ENCODE measurements at regions not wholly inside any gene's neighbourhood (a gene's known extent, or its start where the extent isn't known, plus 50 kb on each side); places are given as distances from the start of the nearest gene placed in this dataset.

DNA sequence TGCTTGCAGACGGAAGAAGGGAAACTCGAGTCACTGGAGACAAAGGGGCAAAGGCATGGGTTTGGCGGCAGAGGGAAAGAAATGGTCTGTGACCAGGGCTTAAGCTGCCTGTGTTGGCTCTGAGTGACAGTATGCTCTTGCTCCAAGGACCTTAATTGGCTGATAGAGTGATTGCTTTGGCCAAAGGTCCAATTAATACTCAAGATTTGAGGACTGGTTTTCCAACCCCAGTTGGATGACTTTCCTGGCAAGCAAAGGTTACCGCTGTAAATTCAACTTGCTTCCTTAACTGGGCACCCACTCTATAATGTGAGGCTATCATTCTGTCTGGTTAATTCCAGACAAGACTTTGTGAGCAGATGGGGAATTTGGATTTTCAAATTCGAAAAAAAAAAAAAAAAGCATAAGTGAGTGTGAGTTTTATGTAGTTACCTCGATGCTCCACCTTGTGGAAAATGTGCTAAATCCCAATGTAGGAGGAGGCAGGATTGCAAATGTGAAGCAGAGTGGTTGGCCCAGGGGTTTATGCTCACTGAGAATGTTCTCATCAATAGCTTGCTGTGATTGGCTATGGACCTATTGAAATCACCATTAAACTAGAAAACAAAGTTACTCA lies 150.7 kb upstream of the GMDS start:
- Histone ChIP-seq H3K27me3 (ENCODE audit: control insufficient read depth in 2 of 2, insufficient read depth in 2 of 2, low read length in 2 of 2) (no peaks in the 10 kb centered on the region), H3K4me3 (ENCODE audit: low read length in 2 of 2) (no peak overlapping the region), H3K9me3 (ENCODE audit: control insufficient read depth in 2 of 2, low read length in 2 of 2) (no peaks in the 10 kb centered on the region), H3K4me1 (ENCODE audit: control insufficient read depth in 2 of 2, insufficient read depth in 2 of 2, low read length in 2 of 2) (no peaks in the 10 kb centered on the region), H3K9ac (ENCODE audit: low read depth in 1 of 2, low read length in 2 of 2) (no peak overlapping the region), H3K36me3 (ENCODE audit: control insufficient read depth in 2 of 2, insufficient read depth in 2 of 2, low read length in 2 of 2) (peaks cover 0 to 2% of the 10 kb centered on the region in 2 donors), H3K27ac (ENCODE audit: low read depth in 2 of 2, low read length in 2 of 2) (no peak overlapping the region)

DNA sequence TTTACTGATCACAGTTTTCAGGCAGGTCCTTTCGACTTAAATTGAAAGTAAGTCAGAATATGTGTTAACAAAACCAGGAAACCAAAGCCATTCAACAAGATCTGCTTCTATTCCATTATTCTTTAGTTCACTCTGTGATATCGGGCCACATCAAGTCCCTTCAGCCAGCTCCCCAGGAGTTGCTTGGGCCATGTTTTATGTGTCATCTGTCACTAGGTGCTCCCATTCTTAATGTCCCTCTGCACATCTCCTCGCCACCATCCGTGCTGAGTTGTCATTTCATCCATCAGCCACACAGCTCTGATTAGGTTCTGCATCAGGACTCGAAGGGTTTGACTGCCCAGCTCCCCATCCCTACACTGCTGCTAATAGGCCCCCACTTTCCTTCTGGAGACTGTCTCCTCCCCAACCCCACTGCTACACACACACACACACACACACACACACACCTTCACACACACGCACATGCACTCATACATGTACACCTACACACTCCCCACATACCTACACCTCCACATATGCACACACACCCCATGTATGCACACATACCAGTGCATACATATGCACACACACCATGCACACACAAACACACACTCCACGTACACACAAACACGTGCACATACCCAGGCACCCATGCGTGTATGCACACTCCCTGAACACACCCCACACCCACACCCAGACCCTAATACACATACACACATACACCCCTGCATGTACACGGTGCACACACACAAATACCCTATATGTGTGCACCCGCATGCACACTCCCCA lies 143.3 kb upstream of the GMDS start:
- H3K4me1 ChIP-seq (ENCODE audit: control insufficient read depth in 2 of 2, insufficient read depth in 2 of 2, low read length in 2 of 2), result no peaks in the 10 kb centered on the region
- no peak overlapping the region for H3K9ac ChIP-seq (ENCODE audit: low read depth in 1 of 2, low read length in 2 of 2)
- no peak overlapping the region for H3K27ac ChIP-seq (ENCODE audit: low read depth in 2 of 2, low read length in 2 of 2)
- no peak overlapping the region for H3K4me3 ChIP-seq (ENCODE audit: low read length in 2 of 2)
- no peaks in the 10 kb centered on the region for H3K27me3 ChIP-seq (ENCODE audit: control insufficient read depth in 2 of 2, insufficient read depth in 2 of 2, low read length in 2 of 2)
- no peaks in the 10 kb centered on the region for H3K9me3 ChIP-seq (ENCODE audit: control insufficient read depth in 2 of 2, low read length in 2 of 2)
- no peaks in the 10 kb centered on the region for H3K36me3 ChIP-seq (ENCODE audit: control insufficient read depth in 2 of 2, insufficient read depth in 2 of 2, low read length in 2 of 2)

- no peak overlapping the region for H3K27ac ChIP-seq (ENCODE audit: low read depth in 2 of 2, low read length in 2 of 2)
- H3K9me3 ChIP-seq (ENCODE audit: control insufficient read depth in 2 of 2, low read length in 2 of 2), result no peaks in the 10 kb centered on the region
- no peak overlapping the region for H3K9ac ChIP-seq (ENCODE audit: low read depth in 1 of 2, low read length in 2 of 2)
- H3K27me3 ChIP-seq (ENCODE audit: control insufficient read depth in 2 of 2, insufficient read depth in 2 of 2, low read length in 2 of 2), result no peaks in the 10 kb centered on the region
- no peaks in the 10 kb centered on the region for H3K4me1 ChIP-seq (ENCODE audit: control insufficient read depth in 2 of 2, insufficient read depth in 2 of 2, low read length in 2 of 2)
- H3K4me3 ChIP-seq (ENCODE audit: low read length in 2 of 2), result no peak overlapping the region
- no peaks in the 10 kb centered on the region for H3K36me3 ChIP-seq (ENCODE audit: control insufficient read depth in 2 of 2, insufficient read depth in 2 of 2, low read length in 2 of 2)
Observed at GRCh38 chr6:2387445-2387844, 142.0 kb upstream of the GMDS start.

GRCh38 chr6:2385471-2385983 lies 140.1 kb upstream of the GMDS start:
- H3K9me3 ChIP-seq (ENCODE audit: control insufficient read depth in 2 of 2, low read length in 2 of 2), result no peaks in the 10 kb centered on the region
- H3K4me3 ChIP-seq (ENCODE audit: low read length in 2 of 2), result no peak overlapping the region
- no peaks in the 10 kb centered on the region for H3K27me3 ChIP-seq (ENCODE audit: control insufficient read depth in 2 of 2, insufficient read depth in 2 of 2, low read length in 2 of 2)
- H3K36me3 ChIP-seq (ENCODE audit: control insufficient read depth in 2 of 2, insufficient read depth in 2 of 2, low read length in 2 of 2), result no peaks in the 10 kb centered on the region
- no peak overlapping the region for H3K27ac ChIP-seq (ENCODE audit: low read depth in 2 of 2, low read length in 2 of 2)
- H3K9ac ChIP-seq (ENCODE audit: low read depth in 1 of 2, low read length in 2 of 2), result no peak overlapping the region
- H3K4me1 ChIP-seq (ENCODE audit: control insufficient read depth in 2 of 2, insufficient read depth in 2 of 2, low read length in 2 of 2), result no peaks in the 10 kb centered on the region

DNA sequence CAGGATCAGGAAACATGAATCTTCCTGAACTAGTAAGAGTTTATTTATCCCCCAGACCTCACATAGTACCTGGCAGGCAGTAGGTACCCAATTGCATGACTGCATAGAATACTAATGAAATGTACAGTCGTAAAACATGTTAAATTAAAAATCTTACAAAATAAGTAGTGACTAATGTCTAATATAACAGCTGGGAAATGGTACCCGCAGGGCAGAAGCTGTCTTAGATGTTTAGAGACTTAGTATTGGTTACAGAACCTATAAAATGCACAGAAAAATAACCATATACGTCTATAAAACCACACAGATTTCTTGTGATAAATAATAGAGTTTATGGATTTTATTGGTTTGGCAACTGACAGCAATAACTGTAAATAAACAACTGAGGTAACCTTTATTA lies 139.1 kb upstream of the GMDS start:
- no peaks in the 10 kb centered on the region for H3K36me3 ChIP-seq (ENCODE audit: control insufficient read depth in 2 of 2, insufficient read depth in 2 of 2, low read length in 2 of 2)
- H3K27me3 ChIP-seq (ENCODE audit: control insufficient read depth in 2 of 2, insufficient read depth in 2 of 2, low read length in 2 of 2), result no peaks in the 10 kb centered on the region
- H3K9ac ChIP-seq (ENCODE audit: low read depth in 1 of 2, low read length in 2 of 2), result no peak overlapping the region
- no peaks in the 10 kb centered on the region for H3K4me1 ChIP-seq (ENCODE audit: control insufficient read depth in 2 of 2, insufficient read depth in 2 of 2, low read length in 2 of 2)
- no peaks in the 10 kb centered on the region for H3K9me3 ChIP-seq (ENCODE audit: control insufficient read depth in 2 of 2, low read length in 2 of 2)
- H3K27ac ChIP-seq (ENCODE audit: low read depth in 2 of 2, low read length in 2 of 2), result no peak overlapping the region
- H3K4me3 ChIP-seq (ENCODE audit: low read length in 2 of 2), result no peak overlapping the region

GRCh38 chr6:2381872-2382661 lies 136.7 kb upstream of the GMDS start:
- no peaks in the 10 kb centered on the region for H3K27me3 ChIP-seq (ENCODE audit: control insufficient read depth in 2 of 2, insufficient read depth in 2 of 2, low read length in 2 of 2)
- no peak overlapping the region for H3K27ac ChIP-seq (ENCODE audit: low read depth in 2 of 2, low read length in 2 of 2)
- peaks cover 0 to 2% of the 10 kb centered on the region in 2 donors for H3K4me1 ChIP-seq (ENCODE audit: control insufficient read depth in 2 of 2, insufficient read depth in 2 of 2, low read length in 2 of 2)
- no peak overlapping the region for H3K9ac ChIP-seq (ENCODE audit: low read depth in 1 of 2, low read length in 2 of 2)
- H3K4me3 ChIP-seq (ENCODE audit: low read length in 2 of 2), result no peak overlapping the region
- no peaks in the 10 kb centered on the region for H3K9me3 ChIP-seq (ENCODE audit: control insufficient read depth in 2 of 2, low read length in 2 of 2)
- H3K36me3 ChIP-seq (ENCODE audit: control insufficient read depth in 2 of 2, insufficient read depth in 2 of 2, low read length in 2 of 2), result no peaks in the 10 kb centered on the region

- Histone ChIP-seq H3K27me3 (ENCODE audit: control insufficient read depth in 2 of 2, insufficient read depth in 2 of 2, low read length in 2 of 2) (no peaks in the 10 kb centered on the region), H3K27ac (ENCODE audit: low read depth in 2 of 2, low read length in 2 of 2) (no peak overlapping the region), H3K9me3 (ENCODE audit: control insufficient read depth in 2 of 2, low read length in 2 of 2) (no peaks in the 10 kb centered on the region)
Observed at GRCh38 chr6:2378891-2379652, 133.7 kb upstream of the GMDS start.

GRCh38 chr6:2378046-2378657 lies 132.7 kb upstream of the GMDS start:
- Histone ChIP-seq H3K27ac (ENCODE audit: low read depth in 2 of 2, low read length in 2 of 2) (no peak overlapping the region), H3K27me3 (ENCODE audit: control insufficient read depth in 2 of 2, insufficient read depth in 2 of 2, low read length in 2 of 2) (no peaks in the 10 kb centered on the region), H3K9ac (ENCODE audit: low read depth in 1 of 2, low read length in 2 of 2) (no peak overlapping the region), H3K4me3 (ENCODE audit: low read length in 2 of 2) (no peak overlapping the region), H3K9me3 (ENCODE audit: control insufficient read depth in 2 of 2, low read length in 2 of 2) (no peaks in the 10 kb centered on the region), H3K36me3 (ENCODE audit: control insufficient read depth in 2 of 2, insufficient read depth in 2 of 2, low read length in 2 of 2) (no peaks in the 10 kb centered on the region), H3K4me1 (ENCODE audit: control insufficient read depth in 2 of 2, insufficient read depth in 2 of 2, low read length in 2 of 2) (peaks cover 0 to 4% of the 10 kb centered on the region in 2 donors)

More at GRCh38 chr6:2378891-2379652, 133.7 kb upstream of the GMDS start:
- Histone ChIP-seq H3K4me3 (ENCODE audit: low read length in 2 of 2) (no peak overlapping the region), H3K9ac (ENCODE audit: low read depth in 1 of 2, low read length in 2 of 2) (no peak overlapping the region), H3K36me3 (ENCODE audit: control insufficient read depth in 2 of 2, insufficient read depth in 2 of 2, low read length in 2 of 2) (no peaks in the 10 kb centered on the region), H3K4me1 (ENCODE audit: control insufficient read depth in 2 of 2, insufficient read depth in 2 of 2, low read length in 2 of 2) (peaks cover 0 to 4% of the 10 kb centered on the region in 2 donors)

DNA sequence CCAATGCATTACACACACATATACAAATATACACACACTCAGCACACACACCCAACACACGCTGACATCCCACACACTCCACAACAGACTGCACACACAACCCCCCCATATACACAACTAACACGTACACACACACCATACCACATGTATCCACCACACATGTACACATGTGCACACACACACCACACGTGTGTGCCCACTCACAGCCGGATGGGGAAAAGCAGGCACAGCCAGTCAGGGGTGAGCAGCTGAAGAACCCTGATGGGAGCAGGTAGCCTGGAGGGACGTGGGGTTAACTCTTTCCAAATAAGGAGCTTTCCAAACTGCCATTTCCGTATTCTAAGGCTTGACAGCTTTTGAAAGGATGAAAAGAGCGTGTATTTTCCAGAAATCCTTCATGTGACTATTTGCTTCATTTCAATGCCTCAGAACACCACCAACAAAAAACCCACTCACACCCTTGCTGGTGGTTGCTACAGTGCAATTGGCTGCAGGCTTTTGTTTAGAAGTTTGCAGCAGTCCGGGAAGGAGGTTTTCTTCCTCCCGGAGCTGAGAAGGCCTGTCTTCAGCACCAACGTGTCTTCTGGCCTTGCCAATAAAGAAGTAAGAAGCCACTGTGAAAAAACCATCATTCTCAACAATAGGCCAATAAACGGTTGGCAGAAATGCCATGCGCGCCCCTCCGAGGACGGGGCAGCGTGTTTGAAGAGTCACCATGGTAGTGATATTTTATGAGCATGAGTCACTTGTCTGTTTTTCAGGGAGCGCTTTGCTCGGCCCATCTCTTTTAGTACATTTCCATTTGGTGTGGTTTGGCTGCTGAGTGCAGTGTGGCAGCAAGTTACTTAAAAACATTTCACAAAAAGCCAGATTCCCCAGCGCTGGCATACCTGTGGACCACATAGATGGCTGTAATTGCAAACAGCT lies 131.3 kb upstream of the GMDS start:
- Histone ChIP-seq H3K27me3 (ENCODE audit: control insufficient read depth in 2 of 2, insufficient read depth in 2 of 2, low read length in 2 of 2) (no peaks in the 10 kb centered on the region), H3K4me3 (ENCODE audit: low read length in 2 of 2) (no peak overlapping the region), H3K4me1 (ENCODE audit: control insufficient read depth in 2 of 2, insufficient read depth in 2 of 2, low read length in 2 of 2) (peaks cover 0 to 4% of the 10 kb centered on the region in 2 donors), H3K27ac (ENCODE audit: low read depth in 2 of 2, low read length in 2 of 2) (no peak overlapping the region), H3K36me3 (ENCODE audit: control insufficient read depth in 2 of 2, insufficient read depth in 2 of 2, low read length in 2 of 2) (no peaks in the 10 kb centered on the region), H3K9me3 (ENCODE audit: control insufficient read depth in 2 of 2, low read length in 2 of 2) (no peaks in the 10 kb centered on the region), H3K9ac (ENCODE audit: low read depth in 1 of 2, low read length in 2 of 2) (peak overlapping the region in 1 of 2 donors; percentile 11)

All from mucosa of rectum (tissue), 2 donors.